ENCODE measurements at regions not wholly inside any gene's neighbourhood (a gene's known extent, or its start where the extent isn't known, plus 50 kb on each side); places are given as distances from the start of the nearest gene placed in this dataset.

GRCh38 chr9:6160579-6160978 lies 55.0 kb upstream of the IL33 start:
- Histone ChIP-seq H3K4me1 (peaks cover 3% of the 10 kb centered on the region in 2 donors), H3K4me3 (replicated peaks in 1 of 3) (no peak overlapping the region), H3K27ac (no peak overlapping the region), H3K9me3 (no peaks in the 10 kb centered on the region), H3K36me3 (no peaks in the 10 kb centered on the region), H3K27me3 (no peaks in the 10 kb centered on the region)
- no peak for DNase-seq
- intact Hi-C loops (cut with DNase I) = no loop called here
- TF ChIP-seq POLR2A (IDR thresholded peaks at IDR 0.05) (no peak), CTCF (IDR thresholded peaks at IDR 0.05) (no peak)

GRCh38 chr9:6153425-6153824 lies 62.2 kb upstream of the IL33 start:
- Histone ChIP-seq H3K4me3 (replicated peaks in 1 of 3) (no peak overlapping the region), H3K36me3 (no peaks in the 10 kb centered on the region), H3K9me3 (no peaks in the 10 kb centered on the region), H3K27ac (no peak overlapping the region), H3K27me3 (no peaks in the 10 kb centered on the region), H3K4me1 (no peaks in the 10 kb centered on the region)
- 92 to 99% methylated on average over 2 of the region's 2 CpGs for WGBS, 2 donors
- TF ChIP-seq POLR2A (IDR thresholded peaks at IDR 0.05) (no peak), CTCF (IDR thresholded peaks at IDR 0.05) (no peak)
- no peak for DNase-seq
- intact Hi-C loops (cut with DNase I) = no loop called here

- no peaks in the 10 kb centered on the region for H3K9me3 ChIP-seq
- 75 to 79% methylated on average over 4 of the region's 4 CpGs for WGBS, 2 donors
- no peak overlapping the region for H3K4me3 ChIP-seq (replicated peaks in 1 of 3)
- H3K27ac ChIP-seq = no peak overlapping the region
- H3K36me3 ChIP-seq = no peaks in the 10 kb centered on the region
- no peaks in the 10 kb centered on the region for H3K4me1 ChIP-seq
- TF ChIP-seq CTCF (IDR thresholded peaks at IDR 0.05) (no peak), POLR2A (IDR thresholded peaks at IDR 0.05) (no peak)
- no peaks in the 10 kb centered on the region for H3K27me3 ChIP-seq
- DNase-seq = no peak
- intact Hi-C loops (cut with DNase I) = no loop called here
Measured at GRCh38 chr9:6152788-6153187, 62.8 kb upstream of the IL33 start.

GRCh38 chr9:6150483-6150882 lies 65.1 kb upstream of the IL33 start:
- WGBS, 2 donors = 78 to 84% methylated on average over 2 of the region's 2 CpGs
- intact Hi-C loops (cut with DNase I) = no loop called here
- H3K4me3 ChIP-seq (replicated peaks in 1 of 3) = no peak overlapping the region
- no peaks in the 10 kb centered on the region for H3K4me1 ChIP-seq
- H3K27me3 ChIP-seq = no peaks in the 10 kb centered on the region
- no peak overlapping the region for H3K27ac ChIP-seq
- TF ChIP-seq POLR2A (IDR thresholded peaks at IDR 0.05) (no peak), CTCF (IDR thresholded peaks at IDR 0.05) (no peak)
- no peak for DNase-seq
- no peaks in the 10 kb centered on the region for H3K9me3 ChIP-seq
- H3K36me3 ChIP-seq = no peaks in the 10 kb centered on the region

GRCh38 chr9:6149315-6149714 lies 66.3 kb upstream of the IL33 start:
- intact Hi-C loops (cut with DNase I) = no loop called here
- no peak for DNase-seq
- Histone ChIP-seq H3K27me3 (no peaks in the 10 kb centered on the region), H3K9me3 (no peaks in the 10 kb centered on the region), H3K4me1 (no peaks in the 10 kb centered on the region), H3K4me3 (replicated peaks in 1 of 3) (no peak overlapping the region), H3K36me3 (no peaks in the 10 kb centered on the region), H3K27ac (no peak overlapping the region)
- TF ChIP-seq CTCF (IDR thresholded peaks at IDR 0.05) (no peak), POLR2A (IDR thresholded peaks at IDR 0.05) (no peak)
- 88 to 89% methylated on average over 9 of the region's 9 CpGs for WGBS, 2 donors

Data from thyroid gland (tissue), 4 donors.